ENCODE measurements at regions not wholly inside any gene's neighbourhood (a gene's known extent, or its start where the extent isn't known, plus 50 kb on each side); places are given as distances from the start of the nearest gene placed in this dataset.

DNA sequence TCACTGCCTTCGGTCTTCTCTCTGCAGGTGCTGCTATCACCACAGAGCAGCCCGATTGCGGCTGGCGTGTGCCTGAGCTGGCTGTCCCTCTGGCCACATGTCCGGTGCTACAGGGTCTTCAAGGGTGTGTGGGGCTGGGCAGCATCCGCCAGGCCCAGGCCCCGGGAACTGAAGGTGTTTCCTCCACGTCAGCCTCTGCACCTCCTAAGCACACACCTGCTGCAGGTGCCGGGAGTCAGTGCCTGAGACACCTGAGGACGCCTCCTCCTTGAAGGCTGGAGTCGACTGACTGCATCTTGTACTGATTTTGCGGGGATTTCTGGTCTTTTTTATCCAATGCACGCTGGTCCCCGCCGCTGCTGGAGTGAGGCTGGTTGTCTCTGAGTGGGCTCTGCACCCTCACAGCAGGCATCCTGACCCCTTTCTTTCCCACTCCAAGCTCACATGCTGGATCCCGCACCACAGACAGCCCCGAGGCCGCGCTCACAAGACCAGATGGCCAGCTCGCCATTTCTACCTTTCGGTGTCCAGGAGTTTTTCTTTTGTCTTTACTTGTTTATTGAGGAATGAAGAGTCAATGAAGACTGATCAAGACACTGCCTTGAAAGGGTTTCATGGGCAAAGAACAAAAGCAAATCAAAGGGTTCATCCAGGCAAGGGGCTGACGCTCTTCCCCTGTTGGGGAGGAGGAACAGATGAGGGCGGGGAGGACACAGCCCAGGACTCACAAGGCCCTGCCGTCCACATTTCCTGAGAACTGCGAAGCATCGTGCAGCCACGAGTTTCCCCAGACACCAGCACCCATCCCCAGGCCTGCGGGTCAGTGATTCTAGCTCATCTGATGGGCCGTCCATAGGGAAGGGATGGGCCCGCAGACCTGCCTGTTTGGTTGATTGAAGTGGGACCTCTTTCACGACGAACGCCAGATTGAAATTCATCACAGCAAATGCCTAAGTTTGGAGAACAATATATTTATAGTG lies 203.8 kb upstream of the SOX1 start:
- DNase-seq (ENCODE audit: low spot score) = no peak

DNA sequence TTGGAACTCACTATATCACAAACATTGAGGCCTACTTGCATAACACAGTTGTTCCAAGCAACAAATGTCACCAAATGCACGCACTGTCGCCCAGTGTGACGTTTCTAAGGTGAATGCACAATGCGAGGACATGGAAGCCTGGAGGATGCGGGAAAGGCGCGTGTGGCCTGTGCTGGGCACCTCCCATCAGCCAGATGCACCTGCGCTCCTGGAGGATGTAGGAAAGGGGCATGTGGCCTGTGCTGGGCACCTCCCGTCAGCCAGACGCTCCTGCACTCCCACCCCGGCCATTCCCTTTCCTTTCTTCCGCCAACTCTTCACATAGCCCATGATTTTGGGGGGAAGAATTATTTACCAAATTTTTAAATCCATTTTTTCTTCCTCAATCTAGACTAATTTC lies 202.4 kb upstream of the SOX1 start:
- DNase-seq (ENCODE audit: low spot score) = no peak

DNA sequence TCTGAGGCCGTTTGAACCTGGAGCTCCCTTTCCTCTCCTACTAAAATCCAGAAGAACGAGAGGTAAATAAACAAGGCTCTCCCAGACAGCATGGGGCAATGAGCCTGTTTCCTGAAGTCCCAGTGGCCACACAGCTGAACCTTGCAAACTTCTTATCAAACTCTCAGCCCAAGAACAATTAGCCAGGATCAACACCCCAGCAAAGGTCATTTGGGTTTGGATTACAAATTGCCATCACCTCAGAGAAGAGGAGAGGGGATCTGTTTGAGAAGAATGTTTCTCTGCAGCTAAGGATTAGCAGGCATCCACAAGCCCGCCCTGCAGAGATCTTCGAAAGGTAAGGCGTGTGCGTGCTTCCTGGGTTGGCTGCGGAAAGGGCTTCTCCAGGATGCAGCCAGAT lies 201.9 kb upstream of the SOX1 start:
- DNase-seq (ENCODE audit: low spot score) = no peak

DNA sequence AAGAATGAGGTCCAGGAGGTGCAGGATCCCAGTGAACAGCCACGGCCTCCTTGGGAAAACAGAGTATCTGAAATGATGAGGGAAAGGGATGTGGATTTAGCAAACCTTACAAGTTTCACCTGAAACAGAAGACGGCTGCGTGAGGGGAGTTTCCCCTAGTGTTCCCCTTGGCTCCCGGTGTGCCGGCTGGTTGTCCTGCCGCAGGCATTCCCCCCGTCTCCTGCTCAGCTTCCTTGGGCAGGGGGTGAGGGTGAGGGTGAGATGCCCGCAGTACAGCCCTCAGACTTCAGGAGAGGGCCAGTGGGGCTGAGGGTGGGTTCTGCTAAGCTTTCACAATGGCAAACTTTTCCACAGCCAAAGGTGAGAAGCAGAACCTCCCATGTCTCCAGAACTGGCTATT lies 201.1 kb upstream of the SOX1 start:
- DNase-seq (ENCODE audit: low spot score) = no peak

- no peak for DNase-seq (ENCODE audit: low spot score)
Observed at GRCh38 chr13:111866731-111867245, 200.2 kb upstream of the SOX1 start.

GRCh38 chr13:111867657-111868056 lies 199.3 kb upstream of the SOX1 start:
- no peak for DNase-seq (ENCODE audit: low spot score)

DNA sequence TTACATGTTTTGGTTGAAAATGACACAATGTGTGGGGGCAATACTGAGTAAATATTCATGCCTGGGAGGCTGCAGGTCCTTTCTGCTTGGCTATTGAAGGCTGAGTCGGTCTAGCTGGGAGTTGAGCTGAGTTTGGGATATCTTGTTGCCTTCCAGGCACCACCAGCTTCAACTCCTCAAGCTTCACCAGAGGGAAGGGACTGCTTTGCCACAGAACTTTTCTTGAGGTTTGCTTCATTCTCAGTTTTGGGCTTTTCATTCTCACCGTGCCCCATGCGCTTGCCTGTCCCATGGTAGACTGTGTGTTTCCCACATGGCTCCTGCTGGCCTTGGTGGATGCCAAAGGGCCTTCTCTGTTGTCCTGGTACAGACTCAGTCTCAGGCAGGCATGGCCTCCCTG lies 198.2 kb upstream of the SOX1 start:
- no peak for DNase-seq (ENCODE audit: low spot score)

GRCh38 chr13:111872475-111873150 lies 194.3 kb upstream of the SOX1 start:
- DNase-seq (ENCODE audit: low spot score) = no peak

DNA sequence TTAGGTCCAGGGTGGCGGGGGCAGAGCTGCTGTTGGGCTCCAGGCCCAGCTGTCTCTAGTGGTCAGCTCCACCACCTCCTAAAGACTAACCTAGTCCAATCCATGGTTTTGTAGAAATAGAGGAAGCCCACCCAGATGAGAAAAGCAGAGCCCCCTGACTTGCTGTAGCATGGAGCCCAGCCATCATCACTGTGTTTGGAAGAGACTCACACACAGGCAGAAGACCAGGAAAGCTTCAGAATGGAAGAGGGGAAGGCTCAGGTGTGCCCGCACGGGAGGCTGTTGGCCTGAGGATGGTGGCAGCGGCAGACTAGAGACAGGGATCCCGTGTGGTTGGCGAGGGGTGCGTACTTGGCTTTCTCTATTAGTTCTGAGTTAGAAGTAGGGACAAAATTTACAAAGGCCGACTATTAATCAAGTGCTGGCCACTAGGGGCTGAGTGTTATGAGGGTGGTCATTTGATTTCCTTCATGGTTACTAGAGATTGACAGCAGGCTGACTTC lies 193.2 kb upstream of the SOX1 start:
- no peak for DNase-seq (ENCODE audit: low spot score)

- DNase-seq (ENCODE audit: low spot score) = no peak
Observed at GRCh38 chr13:111874981-111875380, 192.0 kb upstream of the SOX1 start.

DNA sequence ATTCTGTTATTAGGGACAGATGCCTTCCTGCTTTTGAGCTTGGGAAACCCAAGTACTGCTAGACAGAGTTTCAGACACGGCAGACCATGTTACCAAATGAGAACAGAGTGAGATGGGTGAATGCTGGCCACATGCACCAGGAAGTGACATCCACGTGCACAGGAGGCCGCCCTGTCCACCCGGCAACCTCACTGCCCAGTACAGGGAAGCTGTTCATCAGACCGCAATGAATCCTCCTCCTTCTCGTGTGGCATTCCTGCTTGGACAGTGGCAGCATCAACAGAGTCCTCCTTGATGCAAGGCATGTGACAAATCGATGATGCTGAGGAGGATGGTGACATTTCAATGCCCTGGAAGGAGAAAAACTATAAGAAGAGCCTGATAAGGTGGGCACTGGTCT lies 191.0 kb upstream of the SOX1 start:
- no peak for DNase-seq (ENCODE audit: low spot score)

- DNase-seq (ENCODE audit: low spot score) = no peak
Observed at GRCh38 chr13:111876506-111876905, 190.4 kb upstream of the SOX1 start.

- DNase-seq (ENCODE audit: low spot score) = no peak
Observed at GRCh38 chr13:111877906-111878305, 189.0 kb upstream of the SOX1 start.

GRCh38 chr13:111879719-111880118 lies 187.2 kb upstream of the SOX1 start:
- no peak for DNase-seq (ENCODE audit: low spot score)

GRCh38 chr13:111880185-111880584 lies 186.8 kb upstream of the SOX1 start:
- DNase-seq (ENCODE audit: low spot score) = no peak

DNA sequence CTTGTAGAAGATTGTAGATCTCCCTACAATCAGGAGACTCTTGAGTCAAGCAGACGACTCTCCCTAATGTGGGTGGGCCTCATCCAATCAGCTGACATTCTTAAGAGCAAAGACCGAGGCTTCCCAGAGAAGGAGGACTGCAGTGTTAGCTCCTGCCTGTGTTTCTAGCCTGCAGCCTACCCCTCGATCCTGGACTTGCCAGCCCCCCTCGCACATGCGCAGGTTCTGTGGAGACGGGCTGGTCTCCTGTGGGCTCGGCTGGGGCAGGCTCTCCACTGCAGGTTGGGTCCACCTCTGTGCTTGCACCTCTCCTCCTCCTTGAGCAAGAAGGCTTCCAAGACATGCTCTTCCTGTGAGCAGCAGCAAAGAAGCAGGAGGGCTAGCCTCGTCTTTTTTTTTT lies 185.2 kb upstream of the SOX1 start:
- no peak for DNase-seq (ENCODE audit: low spot score)

DNA sequence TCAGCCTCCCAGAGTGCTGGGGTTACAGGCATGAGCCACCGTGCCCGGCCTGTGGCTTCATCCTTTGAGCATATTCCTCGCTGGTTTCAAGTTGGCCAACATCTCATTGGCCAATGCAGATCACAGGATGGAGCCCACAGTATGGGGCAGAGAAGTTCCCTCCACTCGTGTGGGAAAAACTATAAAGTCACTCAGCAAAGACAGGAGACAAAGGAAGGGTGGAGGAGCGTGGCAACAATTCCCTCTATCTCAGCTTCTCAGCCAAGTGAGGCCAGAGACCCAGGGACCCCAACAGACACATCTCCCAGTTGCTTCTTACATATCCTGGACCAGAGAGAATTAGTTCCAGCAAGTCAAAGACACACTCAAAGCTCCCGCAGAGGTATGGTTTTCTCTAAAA lies 184.6 kb upstream of the SOX1 start:
- DNase-seq (ENCODE audit: low spot score) = no peak

- no peak for DNase-seq (ENCODE audit: low spot score)
Observed at GRCh38 chr13:111883571-111884343, 183.2 kb upstream of the SOX1 start.

DNA sequence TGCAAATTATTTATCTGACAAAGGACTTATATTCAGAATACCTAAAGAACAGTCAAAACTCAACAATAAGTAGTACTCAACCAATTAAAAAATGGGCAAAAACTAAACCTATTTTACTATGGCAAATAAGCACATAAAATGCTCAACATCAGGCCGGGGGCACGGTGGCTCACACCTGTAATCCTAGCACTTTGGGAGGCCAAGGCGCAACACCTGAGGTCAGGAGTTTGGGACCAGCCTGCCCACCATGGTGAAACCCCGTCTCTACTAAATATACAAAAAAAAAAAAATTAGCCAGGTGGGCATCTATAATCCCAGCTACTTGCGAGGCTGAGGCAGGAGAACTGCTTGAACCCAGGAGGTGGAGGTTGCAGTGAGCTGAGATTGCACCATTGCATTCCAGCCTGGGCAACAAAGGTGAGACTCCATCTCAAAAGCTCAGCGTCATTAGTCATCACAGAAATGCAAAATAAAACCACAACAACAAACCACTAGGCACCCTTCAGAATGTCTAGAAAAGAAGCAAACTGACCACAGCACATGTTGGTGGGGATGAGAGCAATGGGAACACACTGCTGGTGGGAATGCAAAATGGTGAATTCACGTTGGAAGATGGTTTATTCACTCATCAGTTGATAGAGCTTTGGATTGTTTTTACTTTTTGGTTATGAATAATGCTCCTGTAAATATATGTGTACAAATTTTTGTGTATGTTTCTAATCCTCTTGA lies 180.6 kb upstream of the SOX1 start:
- DNase-seq (ENCODE audit: low spot score) = no peak

DNA sequence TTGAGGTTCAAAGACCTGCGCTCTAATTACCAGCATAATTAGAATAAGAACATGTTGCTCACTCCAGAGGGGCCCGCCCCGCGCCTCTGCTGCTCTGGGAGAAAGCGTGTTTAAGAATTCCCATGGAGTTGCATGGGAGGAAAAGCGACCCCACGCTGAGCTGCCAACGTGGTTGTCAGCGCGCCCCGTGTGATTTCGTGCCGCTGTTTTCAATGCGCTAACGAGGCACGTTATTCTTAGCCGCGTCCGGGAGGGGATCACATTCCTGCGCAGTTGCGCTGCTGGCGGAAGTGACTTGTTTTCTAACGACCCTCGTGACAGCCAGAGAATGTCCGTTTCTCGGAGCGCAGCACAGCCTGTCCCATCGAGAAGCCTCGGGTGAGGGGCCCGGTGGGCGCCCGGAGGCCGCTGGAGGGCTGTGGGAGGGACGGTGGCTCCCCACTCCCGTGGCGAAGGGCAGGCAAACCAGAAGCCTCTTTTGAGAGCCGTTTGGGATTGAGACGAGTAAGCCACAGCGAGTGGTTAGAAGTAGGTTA lies 173.8 kb upstream of the SOX1 start:
- DNase-seq (ENCODE audit: low spot score) = no peak
